WERI-Rb-1 (cell line): ENCODE measurements at regions not wholly inside any gene's neighbourhood (a gene's known extent, or its start where the extent isn't known, plus 50 kb on each side); places are given as distances from the start of the nearest gene placed in this dataset.

Experiments
- DNase-seq: peaks from one replicate; pipeline ENCODE4 v3.0.0-alpha.2; 2020
- H3K27ac ChIP-seq: fragments of 250-450 bp; sonication (Bioruptor Pico); 2 replicates; pipeline ENCODE4 v1.5.1; 2020; ENCODE audit warnings: mild to moderate bottlenecking, moderate library complexity
- H3K27me3 ChIP-seq: fragments of 250-450 bp; sonication (Bioruptor Pico); 2 replicates; pipeline ENCODE4 v1.5.1; 2021; ENCODE audit warnings: mild to moderate bottlenecking, low read depth, moderate library complexity; ENCODE audit not compliant: insufficient read depth, severe bottlenecking
- H3K36me3 ChIP-seq: fragments of 250-450 bp; sonication (Bioruptor Pico); 2 replicates; pipeline ENCODE4 v1.5.1; 2020; ENCODE audit warnings: mild to moderate bottlenecking, moderate library complexity
- H3K4me3 ChIP-seq: 2 replicates; pipeline ENCODE4 v1.5.1; 2011; ENCODE audit warnings: low read depth, mild to moderate bottlenecking, control low read depth, low read length
- H3K9me3 ChIP-seq: fragments of 250-450 bp; sonication (Bioruptor Pico); 2 replicates; pipeline ENCODE4 v1.5.1; 2021; ENCODE audit warnings: mild to moderate bottlenecking, moderate library complexity; ENCODE audit not compliant: severe bottlenecking
- CTCF ChIP-seq: IDR thresholded peaks from 2 replicates; pipeline ENCODE4 v1.5.1; 2011; ENCODE audit warnings: low read depth, mild to moderate bottlenecking, control low read depth, inconsistent platforms, low read length

GRCh38 chr7:54810401-54810800 is 51.4 kb upstream of the SEC61G start:
- Histone ChIP-seq H3K27me3 (peaks cover 3% of the 10 kb centered on the region), H3K4me3 (no peak overlapping the region), H3K27ac (no peak overlapping the region), H3K36me3 (no peaks in the 10 kb centered on the region), H3K9me3 (no peaks in the 10 kb centered on the region)
- DNase-seq = no peak
- no peak for TF ChIP-seq CTCF

- DNase-seq = no peak
- Histone ChIP-seq H3K36me3 (no peaks in the 10 kb centered on the region), H3K27me3 (peaks cover 3% of the 10 kb centered on the region), H3K9me3 (no peaks in the 10 kb centered on the region), H3K4me3 (no peak overlapping the region), H3K27ac (no peak overlapping the region)
- TF ChIP-seq CTCF = no peak
Measured at GRCh38 chr7:54811041-54811845, 52.2 kb upstream of the SEC61G start.

GRCh38 chr7:54811846-54812254 is 52.8 kb upstream of the SEC61G start:
- no peaks in the 10 kb centered on the region for H3K9me3 ChIP-seq
- no peak overlapping the region for H3K27ac ChIP-seq
- no peak overlapping the region for H3K4me3 ChIP-seq
- H3K27me3 ChIP-seq = peaks cover 3% of the 10 kb centered on the region
- no peaks in the 10 kb centered on the region for H3K36me3 ChIP-seq
- no peak for TF ChIP-seq CTCF
- no peak for DNase-seq

GRCh38 chr7:54812756-54813322 is 53.8 kb upstream of the SEC61G start:
- TF ChIP-seq CTCF = no peak
- no peak for DNase-seq
- no peaks in the 10 kb centered on the region for H3K36me3 ChIP-seq
- H3K9me3 ChIP-seq = no peaks in the 10 kb centered on the region
- no peak overlapping the region for H3K27ac ChIP-seq
- H3K4me3 ChIP-seq = no peak overlapping the region
- peaks cover 3% of the 10 kb centered on the region for H3K27me3 ChIP-seq

- no peak for DNase-seq
- no peak for TF ChIP-seq CTCF
- no peaks in the 10 kb centered on the region for H3K9me3 ChIP-seq
- no peak overlapping the region for H3K27ac ChIP-seq
- H3K27me3 ChIP-seq = peaks cover 3% of the 10 kb centered on the region
- H3K36me3 ChIP-seq = no peaks in the 10 kb centered on the region
- H3K4me3 ChIP-seq = no peak overlapping the region
Measured at GRCh38 chr7:54813398-54813797, 54.4 kb upstream of the SEC61G start.

GRCh38 chr7:54814401-54814800 is 55.4 kb upstream of the SEC61G start:
- H3K27ac ChIP-seq = no peak overlapping the region
- H3K9me3 ChIP-seq = no peaks in the 10 kb centered on the region
- no peak for DNase-seq
- H3K27me3 ChIP-seq = peaks cover 3% of the 10 kb centered on the region
- H3K4me3 ChIP-seq = no peak overlapping the region
- TF ChIP-seq CTCF = no peak
- no peaks in the 10 kb centered on the region for H3K36me3 ChIP-seq
